ENCODE measurements at regions not wholly inside any gene's neighbourhood (a gene's known extent, or its start where the extent isn't known, plus 50 kb on each side); places are given as distances from the start of the nearest gene placed in this dataset.

GRCh38 chr6:21769405-21769861 lies 175.9 kb downstream of the SOX4 start:
- TF ChIP-seq GATA2 (IDR thresholded peaks at IDR 0.05; ENCODE audit: low read depth, low read length) (no peak), GATA3 (IDR thresholded peaks at IDR 0.05; ENCODE audit: low read depth, low read length) (no peak)

GRCh38 chr6:21769968-21770367 lies 176.4 kb downstream of the SOX4 start:
- no peak for TF ChIP-seq GATA2 (IDR thresholded peaks at IDR 0.05; ENCODE audit: low read depth, low read length)
- no peak for TF ChIP-seq GATA3 (IDR thresholded peaks at IDR 0.05; ENCODE audit: low read depth, low read length)

DNA sequence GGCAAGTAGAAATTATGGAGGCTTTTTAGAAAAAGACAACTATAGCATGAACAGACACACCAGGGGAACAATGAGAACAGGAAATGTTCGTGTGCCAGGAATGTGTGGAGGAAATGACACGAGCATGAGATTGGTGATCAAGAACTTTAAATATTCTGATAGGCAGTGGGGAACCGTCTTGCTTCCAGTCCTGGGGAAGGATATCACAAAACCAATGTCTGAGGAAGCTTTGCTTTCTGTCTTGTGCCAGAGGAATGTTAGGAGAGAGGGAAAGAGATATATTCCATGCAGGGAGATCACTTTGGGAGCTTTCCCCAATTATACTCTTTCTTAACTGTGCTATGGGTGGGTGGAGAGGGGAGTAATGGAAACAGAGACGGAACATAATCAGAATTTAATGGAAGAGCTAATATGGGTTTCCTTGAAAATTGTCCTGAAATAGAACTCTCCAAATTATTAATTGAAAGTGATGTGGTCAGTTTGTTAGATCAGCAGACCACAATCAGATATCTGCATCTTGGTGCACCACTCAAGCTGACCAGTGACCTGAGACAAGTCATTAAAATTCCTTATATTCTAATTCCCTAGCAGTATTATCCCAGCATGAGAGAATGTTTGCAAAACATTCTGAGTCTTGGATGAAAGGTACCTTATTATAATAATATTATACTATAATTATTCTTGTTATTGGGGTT lies 178.2 kb downstream of the SOX4 start:
- no peak for TF ChIP-seq GATA2 (IDR thresholded peaks at IDR 0.05; ENCODE audit: low read depth, low read length)
- TF ChIP-seq GATA3 (IDR thresholded peaks at IDR 0.05; ENCODE audit: low read depth, low read length) = no peak

GRCh38 chr6:21772477-21772876 lies 178.9 kb downstream of the SOX4 start:
- TF ChIP-seq GATA3 (IDR thresholded peaks at IDR 0.05; ENCODE audit: low read depth, low read length) (no peak), GATA2 (IDR thresholded peaks at IDR 0.05; ENCODE audit: low read depth, low read length) (no peak)

GRCh38 chr6:21772884-21773575 lies 179.5 kb downstream of the SOX4 start:
- no peak for TF ChIP-seq GATA3 (IDR thresholded peaks at IDR 0.05; ENCODE audit: low read depth, low read length)
- TF ChIP-seq GATA2 (IDR thresholded peaks at IDR 0.05; ENCODE audit: low read depth, low read length) = no peak

GRCh38 chr6:21773576-21773968 lies 180.0 kb downstream of the SOX4 start:
- no peak for TF ChIP-seq GATA2 (IDR thresholded peaks at IDR 0.05; ENCODE audit: low read depth, low read length)
- no peak for TF ChIP-seq GATA3 (IDR thresholded peaks at IDR 0.05; ENCODE audit: low read depth, low read length)

DNA sequence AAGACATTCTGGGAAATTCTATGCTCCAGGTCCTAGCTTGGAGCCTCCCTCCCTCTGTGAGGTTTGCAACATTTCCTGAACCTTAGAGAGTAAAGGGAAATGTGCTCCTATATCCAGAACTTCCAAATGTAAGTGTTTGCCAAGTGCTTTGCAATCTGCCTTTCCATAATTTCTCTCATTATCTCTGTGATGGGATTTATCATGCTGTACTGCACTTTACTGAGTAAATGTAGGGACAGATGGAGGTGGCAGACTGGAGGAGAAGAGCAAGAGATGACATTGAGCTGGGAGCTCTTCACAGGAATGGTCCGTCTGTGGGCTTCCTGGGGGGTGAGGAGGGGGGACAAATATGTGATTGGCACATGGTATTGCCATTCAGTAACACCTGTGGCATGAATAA lies 184.3 kb downstream of the SOX4 start:
- TF ChIP-seq GATA3 (IDR thresholded peaks at IDR 0.05; ENCODE audit: low read depth, low read length) (no peak), GATA2 (IDR thresholded peaks at IDR 0.05; ENCODE audit: low read depth, low read length) (no peak)

- TF ChIP-seq GATA3 (IDR thresholded peaks at IDR 0.05; ENCODE audit: low read depth, low read length) (no peak), GATA2 (IDR thresholded peaks at IDR 0.05; ENCODE audit: low read depth, low read length) (no peak)
Observed at GRCh38 chr6:21780141-21780540, 186.6 kb downstream of the SOX4 start.

GRCh38 chr6:21780679-21781078 lies 187.1 kb downstream of the SOX4 start:
- TF ChIP-seq GATA2 (IDR thresholded peaks at IDR 0.05; ENCODE audit: low read depth, low read length) = no peak
- no peak for TF ChIP-seq GATA3 (IDR thresholded peaks at IDR 0.05; ENCODE audit: low read depth, low read length)

DNA sequence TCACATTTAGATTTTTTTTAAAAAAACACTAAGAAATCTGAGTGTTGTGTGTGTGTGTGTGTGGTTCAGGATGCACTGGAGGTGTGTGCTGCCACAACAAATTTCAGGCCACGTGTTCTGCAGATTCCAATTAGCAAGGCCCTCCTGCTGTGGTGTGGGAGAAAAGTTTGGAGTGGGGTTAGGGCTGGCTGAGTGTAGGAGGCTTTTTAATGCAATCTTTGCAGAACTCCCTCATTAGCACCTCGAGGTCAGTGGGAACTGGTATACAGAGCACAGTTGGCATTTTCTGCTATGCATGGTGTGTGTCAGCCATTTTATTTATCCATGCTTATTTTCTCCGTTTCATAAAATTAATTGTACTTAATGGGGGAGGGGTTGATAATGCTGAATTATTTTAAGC lies 187.6 kb downstream of the SOX4 start:
- TF ChIP-seq GATA2 (IDR thresholded peaks at IDR 0.05; ENCODE audit: low read depth, low read length) (no peak; the same call in 1 of the 2 replicates), GATA3 (IDR thresholded peaks at IDR 0.05; ENCODE audit: low read depth, low read length) (no peak)

GRCh38 chr6:21785164-21785563 lies 191.6 kb downstream of the SOX4 start:
- TF ChIP-seq GATA2 (IDR thresholded peaks at IDR 0.05; ENCODE audit: low read depth, low read length) (no peak), GATA3 (IDR thresholded peaks at IDR 0.05; ENCODE audit: low read depth, low read length) (no peak)

GRCh38 chr6:21791056-21791455 lies 197.5 kb downstream of the SOX4 start:
- no peak for TF ChIP-seq GATA3 (IDR thresholded peaks at IDR 0.05; ENCODE audit: low read depth, low read length)
- TF ChIP-seq GATA2 (IDR thresholded peaks at IDR 0.05; ENCODE audit: low read depth, low read length) = no peak

- TF ChIP-seq GATA2 (IDR thresholded peaks at IDR 0.05; ENCODE audit: low read depth, low read length) = no peak
- no peak for TF ChIP-seq GATA3 (IDR thresholded peaks at IDR 0.05; ENCODE audit: low read depth, low read length)
Observed at GRCh38 chr6:21791581-21791980, 198.0 kb downstream of the SOX4 start.

GRCh38 chr6:21792177-21792576 lies 198.6 kb downstream of the SOX4 start:
- TF ChIP-seq GATA3 (IDR thresholded peaks at IDR 0.05; ENCODE audit: low read depth, low read length) (no peak), GATA2 (IDR thresholded peaks at IDR 0.05; ENCODE audit: low read depth, low read length) (no peak)

DNA sequence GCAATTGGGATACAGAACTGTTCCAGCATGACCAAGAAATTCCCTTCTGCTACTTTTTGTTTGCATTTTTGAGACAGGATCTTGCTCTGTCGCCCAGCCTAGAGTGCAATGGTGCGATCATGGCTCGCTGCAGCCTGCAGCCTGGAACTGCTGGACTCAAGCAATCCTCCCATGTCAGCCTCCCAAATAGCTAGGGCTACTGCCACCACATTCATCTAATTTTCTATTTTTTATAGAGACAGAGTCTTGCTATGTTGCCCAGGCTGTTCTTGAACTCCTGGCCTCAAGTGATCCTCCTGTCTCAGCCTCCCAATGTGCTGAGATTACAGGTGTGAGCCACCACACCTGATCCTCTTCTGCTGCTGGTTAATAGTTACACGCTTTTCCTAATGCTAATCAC lies 204.9 kb downstream of the SOX4 start:
- no peak for TF ChIP-seq GATA3 (IDR thresholded peaks at IDR 0.05; ENCODE audit: low read depth, low read length)
- no peak for TF ChIP-seq GATA2 (IDR thresholded peaks at IDR 0.05; ENCODE audit: low read depth, low read length)
